ENCODE measurements at regions not wholly inside any gene's neighbourhood (a gene's known extent, or its start where the extent isn't known, plus 50 kb on each side); places are given as distances from the start of the nearest gene placed in this dataset.

DNA sequence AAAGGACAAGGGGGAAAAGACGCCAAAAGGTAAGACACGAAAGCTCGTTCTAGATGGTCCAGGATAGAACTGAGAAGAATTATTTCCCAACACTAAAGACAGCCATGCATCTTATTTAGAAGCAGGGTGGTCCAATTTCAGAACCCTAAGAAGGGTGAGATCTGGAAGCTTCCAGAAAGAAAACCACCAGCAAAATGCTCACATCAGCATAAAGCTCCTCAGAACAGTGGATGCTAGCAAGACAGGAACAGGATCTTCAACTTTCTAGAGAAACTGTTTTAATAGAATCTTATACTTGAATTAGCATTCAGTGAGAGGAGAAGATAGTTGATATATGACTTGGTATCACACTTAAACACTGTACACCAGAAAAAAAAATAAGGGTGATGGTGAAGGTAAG, 101.5 kb downstream of the ZFP64 start:
- H3K27ac ChIP-seq, result no peak overlapping the region
- H3K9me3 ChIP-seq, result peaks cover 10 to 11% of the 10 kb centered on the region in 2 donors
- no peak overlapping the region for H3K4me3 ChIP-seq
- no peaks in the 10 kb centered on the region for H3K4me1 ChIP-seq
- no peak for TF ChIP-seq POLR2AphosphoS5 (IDR thresholded peaks at IDR 0.05)
- TF ChIP-seq, protein P1, sequence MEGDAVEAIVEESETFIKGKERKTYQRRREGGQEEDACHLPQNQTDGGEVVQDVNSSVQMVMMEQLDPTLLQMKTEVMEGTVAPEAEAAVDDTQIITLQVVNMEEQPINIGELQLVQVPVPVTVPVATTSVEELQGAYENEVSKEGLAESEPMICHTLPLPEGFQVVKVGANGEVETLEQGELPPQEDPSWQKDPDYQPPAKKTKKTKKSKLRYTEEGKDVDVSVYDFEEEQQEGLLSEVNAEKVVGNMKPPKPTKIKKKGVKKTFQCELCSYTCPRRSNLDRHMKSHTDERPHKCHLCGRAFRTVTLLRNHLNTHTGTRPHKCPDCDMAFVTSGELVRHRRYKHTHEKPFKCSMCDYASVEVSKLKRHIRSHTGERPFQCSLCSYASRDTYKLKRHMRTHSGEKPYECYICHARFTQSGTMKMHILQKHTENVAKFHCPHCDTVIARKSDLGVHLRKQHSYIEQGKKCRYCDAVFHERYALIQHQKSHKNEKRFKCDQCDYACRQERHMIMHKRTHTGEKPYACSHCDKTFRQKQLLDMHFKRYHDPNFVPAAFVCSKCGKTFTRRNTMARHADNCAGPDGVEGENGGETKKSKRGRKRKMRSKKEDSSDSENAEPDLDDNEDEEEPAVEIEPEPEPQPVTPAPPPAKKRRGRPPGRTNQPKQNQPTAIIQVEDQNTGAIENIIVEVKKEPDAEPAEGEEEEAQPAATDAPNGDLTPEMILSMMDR (IDR thresholded peaks at IDR 0.05), result no peak
- TF ChIP-seq POLR2A (IDR thresholded peaks at IDR 0.05), result no peak
- H3K36me3 ChIP-seq, result peaks cover 0 to 14% (median 5%) of the 10 kb centered on the region in 4 donors
- in situ Hi-C loops (cut with MboI; ENCODE audit: low pct_ligation_motif_present in 1 of 4, low pct_unique_long_range_greater_than_20kb in 1 of 4, low sequenced_read_pairs in 3 of 4) (loop anchor here (25.0 kb wide), 2 partner anchors 403 to 453 kb away; no protein-coding TSS in a partner anchor), intact Hi-C loops (cut with DNase I; ENCODE audit: low total_unique reads) (no loop called here)
- DNase-seq, result no peak
- H3K27me3 ChIP-seq, result no peaks in the 10 kb centered on the region
- 93 to 95% methylated on average over 3 of the region's 3 CpGs for WGBS, 2 donors (ENCODE audit: low coverage in 1 of 2)

DNA sequence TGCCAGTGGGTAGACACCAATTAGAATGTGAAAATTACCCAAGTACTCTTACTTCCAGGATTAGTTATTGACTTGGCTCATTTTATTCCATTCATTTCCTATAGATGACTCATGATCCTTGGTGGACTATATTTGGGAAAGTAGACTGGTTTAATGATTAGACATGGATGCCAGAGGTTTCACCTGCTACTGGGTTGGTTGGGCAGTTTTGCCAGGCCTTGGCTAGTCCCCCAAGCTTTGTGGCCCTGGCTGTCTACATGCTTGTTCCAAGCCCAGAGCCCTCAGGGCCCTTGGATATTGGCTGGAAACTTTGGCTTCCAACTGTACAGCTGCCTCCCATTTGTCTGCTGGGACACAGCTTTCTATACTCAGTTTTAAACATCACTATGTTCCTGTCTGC, 104.1 kb downstream of the ZFP64 start:
- peaks cover 0 to 14% (median 5%) of the 10 kb centered on the region in 4 donors for H3K36me3 ChIP-seq
- intact Hi-C loops (cut with DNase I; ENCODE audit: low total_unique reads) (no loop called here), in situ Hi-C loops (cut with MboI; ENCODE audit: low pct_ligation_motif_present in 1 of 4, low pct_unique_long_range_greater_than_20kb in 1 of 4, low sequenced_read_pairs in 3 of 4) (loop anchor here (25.0 kb wide), 2 partner anchors 400 to 450 kb away; no protein-coding TSS in a partner anchor)
- H3K9me3 ChIP-seq, result peaks cover 10 to 11% of the 10 kb centered on the region in 2 donors
- TF ChIP-seq EP300 (IDR thresholded peaks at IDR 0.05; ENCODE audit: low read depth), result no peak
- H3K27ac ChIP-seq, result no peak overlapping the region
- H3K4me1 ChIP-seq, result no peaks in the 10 kb centered on the region
- H3K4me3 ChIP-seq, result no peak overlapping the region
- no peaks in the 10 kb centered on the region for H3K27me3 ChIP-seq
- no peak for DNase-seq

DNA sequence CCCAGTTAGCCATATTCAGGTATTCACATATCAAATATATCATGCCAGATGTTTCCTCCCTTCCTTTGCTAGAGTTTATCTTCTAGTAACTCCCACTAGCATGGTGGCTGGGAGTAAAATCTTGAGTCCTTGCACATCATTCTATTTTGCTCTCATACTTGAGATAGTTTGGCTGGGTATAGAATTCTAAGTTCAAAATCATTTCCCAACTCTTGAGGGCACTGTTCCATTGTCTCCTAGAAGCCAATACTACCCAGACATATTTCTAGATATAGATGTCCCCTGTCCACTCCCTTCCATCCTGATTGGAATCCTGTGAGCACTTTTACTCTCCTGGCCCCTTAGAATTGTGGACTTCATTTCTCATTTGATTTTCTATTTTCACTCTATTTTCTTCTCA, 104.7 kb downstream of the ZFP64 start:
- intact Hi-C loops (cut with DNase I; ENCODE audit: low total_unique reads) (no loop called here), in situ Hi-C loops (cut with MboI; ENCODE audit: low pct_ligation_motif_present in 1 of 4, low pct_unique_long_range_greater_than_20kb in 1 of 4, low sequenced_read_pairs in 3 of 4) (loop anchor here (25.0 kb wide), 2 partner anchors 400 to 450 kb away; no protein-coding TSS in a partner anchor)
- no peak for TF ChIP-seq POLR2A (IDR thresholded peaks at IDR 0.05)
- TF ChIP-seq, protein P1 (IDR thresholded peaks at IDR 0.05), result no peak
- no peak for TF ChIP-seq EP300 (IDR thresholded peaks at IDR 0.05; ENCODE audit: low read depth)
- no peak for TF ChIP-seq POLR2AphosphoS5 (IDR thresholded peaks at IDR 0.05)

GRCh38 chr20:52084727-52085126, 106.9 kb downstream of the ZFP64 start:
- no peak for TF ChIP-seq EP300 (IDR thresholded peaks at IDR 0.05; ENCODE audit: low read depth)
- no peak for TF ChIP-seq POLR2AphosphoS5 (IDR thresholded peaks at IDR 0.05)
- TF ChIP-seq, protein P1 (IDR thresholded peaks at IDR 0.05), result no peak
- no peak for TF ChIP-seq POLR2A (IDR thresholded peaks at IDR 0.05)
- Histone ChIP-seq H3K27me3 (no peaks in the 10 kb centered on the region), H3K4me1 (no peaks in the 10 kb centered on the region), H3K36me3 (peaks cover 0 to 14% (median 5%) of the 10 kb centered on the region in 4 donors), H3K4me3 (no peak overlapping the region), H3K9me3 (peaks cover 10 to 11% of the 10 kb centered on the region in 2 donors), H3K27ac (no peak overlapping the region)
- WGBS, 2 donors (ENCODE audit: low coverage in 1 of 2), result 95% methylated on average over 28 of the region's 28 CpGs; no CpG with 5 or more reads in 1 of the 2 donors
- in situ Hi-C loops (cut with MboI; ENCODE audit: low pct_ligation_motif_present in 1 of 4, low pct_unique_long_range_greater_than_20kb in 1 of 4, low sequenced_read_pairs in 3 of 4) (loop anchor here (25.0 kb wide), 2 partner anchors 397 to 447 kb away; no protein-coding TSS in a partner anchor), intact Hi-C loops (cut with DNase I; ENCODE audit: low total_unique reads) (loop anchor here (2.0 kb wide), 1 partner anchor 444 kb away; no protein-coding TSS in a partner anchor)
- no peak for DNase-seq

More for the DNA sequence above, 104.7 kb downstream of the ZFP64 start:
- H3K9me3 ChIP-seq, result peaks cover 10 to 11% of the 10 kb centered on the region in 2 donors
- DNase-seq, result no peak
- H3K4me1 ChIP-seq, result no peaks in the 10 kb centered on the region
- H3K36me3 ChIP-seq, result peaks cover 0 to 14% (median 5%) of the 10 kb centered on the region in 4 donors
- no peak overlapping the region for H3K27ac ChIP-seq
- no peak overlapping the region for H3K4me3 ChIP-seq
- H3K27me3 ChIP-seq, result no peaks in the 10 kb centered on the region

All from transverse colon (tissue), 4 donors.